HuH-7.5 (cell line): ENCODE measurements at regions not wholly inside any gene's neighbourhood (a gene's known extent, or its start where the extent isn't known, plus 50 kb on each side); places are given as distances from the start of the nearest gene placed in this dataset.
"Not testable (repeated sequence)": the region's sequence is repeated elsewhere in the genome, so short reads cannot be mapped to it uniquely, and the experiment has no call there.

Source experiments
- DNase-seq: peaks from one replicate; pipeline ENCODE4 v3.0.0; 2011; ENCODE audit warnings: low spot score

- DNase-seq = no peak
Observed at GRCh38 chr3:101138817-101139216, 145.6 kb upstream of the ABI3BP start.

GRCh38 chr3:101134331-101134730, 141.1 kb upstream of the ABI3BP start:
- DNase-seq = no peak

DNA sequence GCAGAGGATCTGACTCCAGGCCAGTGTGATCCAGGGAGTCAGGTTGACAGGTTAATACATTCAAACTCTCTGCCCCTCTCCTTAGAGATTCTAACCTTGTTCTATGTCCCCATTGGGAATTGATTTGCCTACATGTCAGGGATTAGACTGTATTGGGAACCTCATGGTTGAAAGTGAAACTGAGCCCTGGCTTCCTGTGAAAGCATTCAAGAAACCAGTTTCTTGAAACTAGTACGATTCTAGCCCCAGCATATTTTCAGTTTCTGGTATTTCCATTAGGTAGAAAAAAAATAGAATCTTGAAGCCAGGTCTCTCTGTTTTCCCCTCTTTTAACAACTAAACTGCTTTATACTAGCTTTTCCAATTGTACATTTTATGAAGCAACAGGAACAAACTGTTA, 140.4 kb upstream of the ABI3BP start:
- DNase-seq = no peak

DNA sequence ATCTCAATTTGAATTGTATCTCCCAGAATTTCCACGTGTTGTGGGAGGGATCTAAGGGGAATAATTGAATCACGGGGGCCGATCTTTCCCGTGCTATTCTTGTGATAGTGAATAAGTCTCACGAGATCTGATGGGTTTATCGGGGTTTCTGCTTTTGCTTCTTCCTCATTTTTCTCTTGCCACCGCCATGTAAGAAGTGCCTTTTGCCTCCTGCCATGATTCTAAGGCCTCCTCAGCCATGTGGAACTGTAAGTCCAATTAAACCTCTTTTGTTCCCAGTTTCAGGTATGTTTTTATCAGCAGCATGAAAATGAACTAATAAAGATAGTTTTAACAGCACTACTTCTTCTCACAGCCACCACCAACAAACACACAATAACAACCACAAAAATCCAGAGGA, 140.0 kb upstream of the ABI3BP start:
- not testable (repeated sequence) for DNase-seq

GRCh38 chr3:101131767-101132166, 138.5 kb upstream of the ABI3BP start:
- DNase-seq = no peak

GRCh38 chr3:101128786-101129185, 135.6 kb upstream of the ABI3BP start:
- DNase-seq = no peak

DNA sequence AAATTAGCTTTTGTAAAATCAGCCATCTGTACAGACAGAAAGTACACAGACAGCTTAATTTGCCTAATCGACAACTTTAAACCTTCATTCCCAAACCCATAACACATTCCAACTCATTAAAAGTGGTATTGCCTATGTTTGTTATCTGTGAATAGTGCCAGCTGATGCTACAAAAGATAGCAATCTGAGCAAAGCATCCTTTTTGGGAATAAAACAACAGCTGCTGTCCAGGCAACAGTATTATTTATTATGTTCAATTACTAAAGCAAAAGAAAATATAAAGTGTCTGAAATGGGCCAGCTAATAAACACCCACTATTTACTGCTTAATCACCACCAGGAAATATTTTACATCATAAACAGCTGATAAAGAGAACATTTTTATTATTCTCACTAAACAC, 134.8 kb upstream of the ABI3BP start:
- DNase-seq = no peak

GRCh38 chr3:101124125-101124524, 130.9 kb upstream of the ABI3BP start:
- no peak for DNase-seq

- DNase-seq = no peak
Observed at GRCh38 chr3:101123081-101123480, 129.9 kb upstream of the ABI3BP start.

GRCh38 chr3:101122681-101123080, 129.5 kb upstream of the ABI3BP start:
- DNase-seq = no peak

GRCh38 chr3:101120039-101120438, 126.8 kb upstream of the ABI3BP start:
- DNase-seq = no peak

DNA sequence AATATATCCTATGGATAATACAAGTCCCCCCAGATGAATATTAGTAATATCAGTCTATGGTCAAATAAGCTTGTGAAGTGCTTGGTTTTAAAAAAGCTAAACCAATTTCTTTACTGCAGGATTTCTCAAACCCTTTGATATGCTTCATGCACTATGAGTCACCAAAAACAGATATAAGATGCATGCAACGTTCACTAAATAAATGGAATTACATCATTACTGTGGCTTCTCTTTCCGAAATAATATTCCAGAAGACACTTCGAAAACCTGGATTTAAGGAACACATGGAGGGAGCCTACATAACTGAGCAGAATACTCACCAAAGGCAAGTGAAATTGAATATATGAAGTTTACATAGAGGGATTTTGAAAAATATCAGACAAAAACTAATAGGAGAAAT, 126.3 kb upstream of the ABI3BP start:
- DNase-seq = no peak

- DNase-seq = no peak
Observed at GRCh38 chr3:101117980-101118379, 124.8 kb upstream of the ABI3BP start.

- no peak for DNase-seq
Observed at GRCh38 chr3:101117465-101117864, 124.2 kb upstream of the ABI3BP start.

DNA sequence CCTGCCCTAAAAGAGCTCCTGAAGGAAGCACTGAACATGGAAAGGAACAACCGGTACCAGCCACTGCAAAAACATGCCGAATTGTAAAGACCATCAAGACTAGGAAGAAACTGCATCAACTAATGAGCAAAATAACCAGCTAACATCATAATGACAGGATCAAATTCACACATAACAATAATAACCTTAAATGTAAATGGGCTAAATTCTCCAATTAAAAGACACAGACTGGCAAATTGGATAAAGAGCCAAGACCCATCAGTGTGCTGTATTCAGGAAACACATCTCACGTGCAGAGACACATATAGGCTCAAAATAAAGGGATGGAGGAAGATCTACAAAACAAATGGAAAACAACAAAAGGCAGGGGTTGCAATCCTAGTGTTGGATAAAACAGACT, 117.1 kb upstream of the ABI3BP start:
- not testable (repeated sequence) for DNase-seq

- DNase-seq = no peak
Observed at GRCh38 chr3:101104321-101104720, 111.1 kb upstream of the ABI3BP start.

DNA sequence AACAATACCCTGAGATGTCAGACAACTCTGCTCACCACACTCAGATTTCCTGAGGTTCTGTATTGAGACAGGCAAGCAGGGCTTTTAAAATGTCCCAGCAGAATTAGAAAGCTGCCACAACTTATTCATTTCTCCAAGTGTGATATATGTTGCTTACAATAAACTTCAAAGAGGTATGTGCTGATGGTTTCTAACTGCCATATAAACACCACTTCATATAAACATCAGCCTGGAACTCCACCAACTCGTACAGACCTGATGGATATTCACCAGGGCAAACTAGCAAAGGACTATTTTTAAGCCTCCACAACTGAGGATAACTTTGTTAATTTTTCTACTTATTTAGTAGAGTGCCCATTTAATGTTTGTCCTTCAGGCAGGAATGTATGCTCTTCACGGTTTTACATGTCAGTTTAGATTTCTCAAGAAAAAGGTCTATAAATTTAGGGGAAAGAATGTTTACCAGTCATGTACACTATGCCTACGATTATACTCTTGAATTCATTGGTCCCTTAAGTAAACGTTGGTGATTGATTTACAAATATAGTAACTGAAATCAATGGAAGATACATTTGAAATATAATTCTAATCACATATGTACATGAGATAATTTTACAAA, 109.6 kb upstream of the ABI3BP start:
- no peak for DNase-seq

DNA sequence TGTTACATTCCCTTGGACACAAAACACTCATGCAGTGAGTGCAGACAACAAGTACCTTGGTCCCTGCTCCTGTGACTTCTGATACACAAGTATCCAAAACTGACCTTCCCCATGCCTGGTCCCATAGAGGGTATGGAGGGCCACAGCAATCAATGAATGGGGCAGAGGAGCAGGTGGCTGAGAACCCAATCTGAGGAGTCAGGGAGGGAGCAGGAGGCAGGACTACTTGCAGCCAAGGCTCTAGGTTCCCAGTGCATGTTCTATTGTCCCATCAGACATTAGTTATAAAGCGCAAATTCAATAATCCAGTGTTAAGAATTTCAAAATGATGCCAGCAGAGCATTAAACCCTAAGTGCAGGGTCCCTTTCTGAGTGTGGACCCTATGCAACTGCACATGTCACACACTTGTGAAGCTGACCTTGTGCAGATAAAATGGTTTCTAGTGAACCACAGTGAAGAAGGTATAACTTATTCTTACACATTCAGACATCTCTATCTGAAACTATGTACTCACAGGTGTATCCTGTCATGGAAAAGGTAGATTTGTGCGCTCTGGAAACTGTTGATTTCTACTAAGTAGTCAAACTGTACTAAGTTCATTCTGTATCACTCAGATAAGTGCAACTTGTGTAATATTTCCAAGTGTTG, 107.3 kb upstream of the ABI3BP start:
- no peak for DNase-seq

GRCh38 chr3:101099791-101100190, 106.6 kb upstream of the ABI3BP start:
- no peak for DNase-seq

DNA sequence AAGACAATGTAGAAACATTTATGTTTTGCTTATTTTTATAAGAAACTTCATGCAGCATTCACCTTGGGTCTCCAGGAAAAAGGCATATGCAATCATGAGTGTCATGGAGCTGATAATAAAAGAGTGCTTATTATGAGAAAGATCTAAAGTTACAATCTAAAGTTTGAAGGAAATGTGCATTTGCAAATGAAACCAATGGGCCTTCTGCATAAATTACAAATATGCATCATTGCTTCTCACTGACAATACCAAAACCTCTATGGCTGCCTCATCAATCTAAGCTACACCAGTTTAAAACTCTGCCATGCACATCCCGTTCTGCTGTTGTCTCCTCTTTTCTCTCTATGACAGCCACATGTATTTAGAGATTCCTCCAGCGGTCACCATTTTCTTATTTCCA, 103.2 kb upstream of the ABI3BP start:
- no peak for DNase-seq

GRCh38 chr3:101095693-101096430, 102.6 kb upstream of the ABI3BP start:
- no peak for DNase-seq

GRCh38 chr3:101091489-101091888, 98.3 kb upstream of the ABI3BP start:
- DNase-seq = no peak

GRCh38 chr3:101085752-101086151, 92.5 kb upstream of the ABI3BP start:
- DNase-seq = no peak
